Stomach (tissue), 4 donors: ENCODE measurements at regions not wholly inside any gene's neighbourhood (a gene's known extent, or its start where the extent isn't known, plus 50 kb on each side); places are given as distances from the start of the nearest gene placed in this dataset.

Experiments
- POLR2A ChIP-seq, 4 donors: fragments of 450-650 bp; IDR thresholded peaks; one replicate each; pipeline ENCODE4 v1.6.1; 2016; ENCODE audit warnings: antibody characterized with exemption in 4 of 4, control low read depth in 2 of 4, mild to moderate bottlenecking in 1 of 4, moderate library complexity in 1 of 4
- POLR2AphosphoS5 ChIP-seq, 3 donors: sonication (generic); formaldehyde crosslinking; IDR thresholded peaks; one replicate each; pipeline ENCODE4 v1.6.1; 2016; ENCODE audit warnings: antibody characterized with exemption in 3 of 3
- TF ChIP-seq, protein P1 (sequence below), 7 experiments: fragments of 450-650 bp in 4 of 7; fragments of 200-600 bp in 3 of 7; sonication (generic) in 3 of 7; IDR thresholded peaks; one replicate each; pipeline ENCODE4 v1.5.1; 2016 to 2019; ENCODE audit warnings: antibody characterized with exemption in 7 of 7, control low read depth in 2 of 7, mild to moderate bottlenecking in 1 of 7

- TF ChIP-seq, protein P1, sequence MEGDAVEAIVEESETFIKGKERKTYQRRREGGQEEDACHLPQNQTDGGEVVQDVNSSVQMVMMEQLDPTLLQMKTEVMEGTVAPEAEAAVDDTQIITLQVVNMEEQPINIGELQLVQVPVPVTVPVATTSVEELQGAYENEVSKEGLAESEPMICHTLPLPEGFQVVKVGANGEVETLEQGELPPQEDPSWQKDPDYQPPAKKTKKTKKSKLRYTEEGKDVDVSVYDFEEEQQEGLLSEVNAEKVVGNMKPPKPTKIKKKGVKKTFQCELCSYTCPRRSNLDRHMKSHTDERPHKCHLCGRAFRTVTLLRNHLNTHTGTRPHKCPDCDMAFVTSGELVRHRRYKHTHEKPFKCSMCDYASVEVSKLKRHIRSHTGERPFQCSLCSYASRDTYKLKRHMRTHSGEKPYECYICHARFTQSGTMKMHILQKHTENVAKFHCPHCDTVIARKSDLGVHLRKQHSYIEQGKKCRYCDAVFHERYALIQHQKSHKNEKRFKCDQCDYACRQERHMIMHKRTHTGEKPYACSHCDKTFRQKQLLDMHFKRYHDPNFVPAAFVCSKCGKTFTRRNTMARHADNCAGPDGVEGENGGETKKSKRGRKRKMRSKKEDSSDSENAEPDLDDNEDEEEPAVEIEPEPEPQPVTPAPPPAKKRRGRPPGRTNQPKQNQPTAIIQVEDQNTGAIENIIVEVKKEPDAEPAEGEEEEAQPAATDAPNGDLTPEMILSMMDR (IDR thresholded peaks at IDR 0.05), result no peak
- TF ChIP-seq POLR2A (IDR thresholded peaks at IDR 0.05) (no peak), POLR2AphosphoS5 (IDR thresholded peaks at IDR 0.05) (no peak)
Measured at GRCh38 chr21:15144026-15144425, 79.2 kb upstream of the NRIP1 start.
